Activated CD8-positive, alpha-beta memory T cell treated with anti-CD3 and anti-CD28 coated beads, Interleukin-2, amount 50 U/mL, for 1 hour (primary cell): ENCODE measurements at regions not wholly inside any gene's neighbourhood (a gene's known extent, or its start where the extent isn't known, plus 50 kb on each side); places are given as distances from the start of the nearest gene placed in this dataset.

Experiments
- DNase-seq: peaks from one replicate; pipeline ENCODE4 v3.0.0-alpha.2; 2020; ENCODE audit errors: extremely low read depth

DNA sequence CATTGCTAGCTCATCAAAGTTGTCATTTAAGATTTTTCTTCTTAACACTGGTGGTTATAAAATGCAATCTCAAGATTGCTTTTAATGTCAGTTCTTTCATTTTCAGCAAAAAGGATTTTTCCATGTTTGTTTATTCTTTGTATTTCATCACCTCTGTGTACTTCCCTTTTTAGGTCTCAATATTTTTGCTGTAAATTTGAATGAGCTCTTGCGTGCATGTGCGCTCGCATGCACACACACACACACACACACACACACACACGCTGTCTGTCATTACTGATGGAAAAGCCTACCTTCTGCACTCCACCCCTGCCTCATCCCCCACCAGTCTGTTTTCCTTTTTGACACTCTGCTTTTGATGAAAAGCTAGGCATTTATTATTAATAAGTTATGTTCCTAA, 85.3 kb upstream of the FYN start:
- no peak for DNase-seq

DNA sequence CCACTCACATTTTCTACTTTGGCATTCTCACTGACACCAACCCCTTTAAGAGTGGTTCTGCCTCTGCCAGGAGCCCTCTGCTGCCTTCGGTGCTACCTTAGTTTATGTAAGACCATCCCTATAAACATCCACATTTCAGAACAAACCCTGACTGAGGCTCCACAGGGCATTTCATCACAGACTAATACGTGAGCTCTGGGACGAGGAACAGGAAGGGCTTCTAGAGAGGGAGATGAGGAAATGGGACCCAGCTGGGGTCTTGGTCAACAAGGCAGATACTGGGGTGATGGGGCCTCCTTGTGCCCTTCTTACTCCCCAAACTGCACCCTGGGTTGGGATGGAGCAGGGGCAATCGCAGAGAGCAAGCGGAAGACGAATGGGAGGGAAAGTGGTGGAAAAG, 86.5 kb upstream of the FYN start:
- no peak for DNase-seq

DNA sequence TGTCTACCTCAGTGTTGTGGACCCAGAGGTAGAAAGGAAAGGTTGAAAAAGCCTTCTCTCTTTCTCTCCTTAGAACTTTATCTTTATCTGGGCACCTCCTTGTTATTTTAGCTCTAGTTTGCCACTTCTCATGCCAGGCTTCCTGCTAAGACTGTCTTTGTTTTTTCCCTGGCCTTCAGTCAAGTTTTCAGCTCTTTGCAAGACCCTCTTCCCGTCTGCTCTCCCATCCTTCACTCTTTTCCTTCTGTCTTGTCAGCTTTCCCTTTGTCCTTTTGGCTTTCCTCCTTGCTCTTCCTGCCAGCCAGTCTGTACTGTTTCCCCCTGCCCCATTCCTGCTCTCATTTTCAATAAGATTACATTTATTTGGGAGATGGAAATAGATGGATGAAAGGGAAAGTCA, 86.8 kb upstream of the CCN6 start:
- no peak for DNase-seq

DNA sequence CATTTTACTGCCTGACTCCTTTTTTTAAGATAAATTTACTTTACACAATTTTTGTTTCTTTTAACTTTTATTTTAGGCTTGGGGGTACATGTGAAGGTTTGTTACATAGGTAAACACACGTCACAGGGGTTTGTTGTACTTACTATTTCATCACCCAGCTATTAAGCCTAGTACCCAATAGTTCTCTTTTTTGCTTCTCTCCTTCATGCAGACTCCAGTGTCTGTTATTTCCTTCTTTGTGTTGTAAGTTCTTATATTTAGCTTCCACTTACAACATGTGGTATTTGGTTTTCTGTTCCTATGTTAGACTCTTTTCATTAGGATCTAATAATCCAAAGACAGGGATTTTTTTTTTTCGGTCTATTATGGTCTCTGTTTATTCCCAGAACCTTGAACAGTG, 83.5 kb upstream of the CCN6 start:
- DNase-seq: no peak

DNA sequence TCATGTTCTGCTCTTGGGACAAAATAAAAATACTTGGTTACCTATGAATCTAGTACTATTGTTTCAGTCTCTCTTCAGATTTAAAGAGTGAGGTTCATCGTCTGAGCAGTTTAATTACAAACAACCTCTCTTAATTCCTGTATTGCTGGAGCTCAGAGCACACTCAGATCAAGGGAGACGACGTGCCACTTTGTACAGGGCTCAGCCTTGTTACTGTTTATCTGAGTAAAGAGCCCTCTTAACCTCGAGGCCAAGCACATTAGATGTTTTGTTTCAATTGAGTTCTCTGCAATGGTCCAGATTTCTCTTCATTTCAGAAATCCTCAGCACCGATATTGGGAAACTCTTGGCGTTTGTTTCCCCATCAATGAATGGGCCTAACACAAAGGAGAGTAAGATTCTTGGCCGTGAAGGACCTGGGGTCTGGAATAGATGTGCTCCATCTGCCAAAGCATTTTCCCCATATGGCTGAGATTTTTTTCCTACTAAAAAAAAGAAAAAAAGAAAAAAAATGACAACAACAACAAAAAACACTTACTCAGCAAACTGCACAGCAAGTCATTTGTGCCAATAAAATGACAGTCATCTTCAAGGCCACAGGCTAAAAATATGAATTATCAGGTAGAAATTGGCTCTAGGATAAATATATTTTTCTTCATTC, 82.6 kb upstream of the CCN6 start:
- no peak for DNase-seq

DNA sequence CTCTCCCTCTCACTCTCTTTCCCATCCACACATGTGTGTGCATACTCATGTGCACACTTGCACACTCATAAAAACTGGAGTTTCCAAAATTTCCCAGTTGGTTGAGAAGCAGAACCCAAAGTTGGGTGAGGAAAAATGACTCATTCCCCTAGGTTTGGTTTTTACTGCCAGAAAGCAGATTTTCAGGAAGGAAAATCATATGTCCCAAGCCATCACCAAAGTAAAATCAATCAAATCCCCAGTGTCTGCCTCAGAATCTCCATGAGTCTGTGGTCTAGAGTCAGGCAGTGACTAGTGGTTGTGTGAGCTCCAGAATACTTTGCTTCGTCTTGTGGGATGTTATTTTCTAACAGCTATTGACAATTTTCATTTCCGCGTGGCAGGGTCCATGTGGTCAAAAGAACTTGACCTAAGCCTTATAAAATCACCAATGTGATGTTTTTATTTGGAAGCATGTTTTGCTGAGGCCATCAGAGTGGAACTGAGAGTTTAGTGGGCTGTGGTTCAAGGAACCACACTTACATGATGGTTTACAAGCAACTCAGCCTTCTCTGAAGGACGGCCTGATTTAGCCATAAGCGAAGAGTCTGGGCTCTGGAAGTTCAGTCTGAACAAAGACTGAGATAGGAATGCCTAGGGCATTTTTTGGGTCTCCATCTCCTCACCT, 81.9 kb upstream of the CCN6 start:
- DNase-seq: no peak

DNA sequence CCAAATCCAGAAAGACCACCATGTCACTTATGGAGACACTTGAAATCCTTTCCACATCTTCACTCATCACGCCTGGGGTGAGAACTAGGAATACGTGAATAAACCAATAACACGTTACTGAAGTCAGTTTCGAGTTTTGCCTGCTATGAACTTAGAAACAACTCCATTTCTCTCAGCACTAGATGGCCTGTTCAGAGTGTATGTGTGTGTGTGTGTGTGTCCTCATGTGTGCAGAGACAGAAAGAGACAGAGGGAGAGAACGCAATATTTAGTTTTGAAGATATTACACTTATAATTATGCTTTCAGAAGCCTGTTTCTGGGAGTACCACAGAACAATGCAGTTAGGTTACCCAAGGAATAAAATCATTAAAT, 81.2 kb upstream of the CCN6 start:
- no peak for DNase-seq

DNA sequence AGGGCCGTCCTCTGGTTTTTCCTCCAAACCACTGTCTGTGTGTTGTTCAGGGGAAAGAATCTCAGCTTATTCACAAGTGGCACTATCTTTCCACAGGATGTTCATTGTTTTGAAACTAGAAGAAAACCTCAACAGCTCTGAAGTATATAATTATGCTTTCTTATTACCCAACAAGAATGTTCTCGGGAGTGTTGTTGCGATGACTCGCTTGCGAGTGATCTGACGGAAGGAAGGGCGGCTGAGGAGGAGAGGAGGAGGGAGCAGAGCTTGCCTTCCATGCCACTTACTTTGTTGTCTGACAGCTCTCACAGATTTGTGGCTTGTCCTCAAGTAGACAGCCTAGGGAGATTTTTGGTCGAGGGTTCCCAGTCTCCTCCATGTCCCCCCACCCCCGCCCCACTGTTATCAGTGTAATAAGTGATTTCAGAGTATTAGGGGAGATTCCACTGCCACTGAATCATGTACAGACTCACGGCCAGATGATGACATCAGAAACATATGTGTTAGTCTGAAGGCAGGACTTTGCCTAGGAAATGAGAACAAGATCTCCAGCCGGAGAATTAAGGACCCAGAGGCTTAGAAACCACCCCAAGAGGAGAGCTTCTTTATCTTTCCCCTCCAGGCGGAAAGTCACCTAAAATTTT, 80.7 kb upstream of the CCN6 start:
- DNase-seq: peak; percentile 70

DNA sequence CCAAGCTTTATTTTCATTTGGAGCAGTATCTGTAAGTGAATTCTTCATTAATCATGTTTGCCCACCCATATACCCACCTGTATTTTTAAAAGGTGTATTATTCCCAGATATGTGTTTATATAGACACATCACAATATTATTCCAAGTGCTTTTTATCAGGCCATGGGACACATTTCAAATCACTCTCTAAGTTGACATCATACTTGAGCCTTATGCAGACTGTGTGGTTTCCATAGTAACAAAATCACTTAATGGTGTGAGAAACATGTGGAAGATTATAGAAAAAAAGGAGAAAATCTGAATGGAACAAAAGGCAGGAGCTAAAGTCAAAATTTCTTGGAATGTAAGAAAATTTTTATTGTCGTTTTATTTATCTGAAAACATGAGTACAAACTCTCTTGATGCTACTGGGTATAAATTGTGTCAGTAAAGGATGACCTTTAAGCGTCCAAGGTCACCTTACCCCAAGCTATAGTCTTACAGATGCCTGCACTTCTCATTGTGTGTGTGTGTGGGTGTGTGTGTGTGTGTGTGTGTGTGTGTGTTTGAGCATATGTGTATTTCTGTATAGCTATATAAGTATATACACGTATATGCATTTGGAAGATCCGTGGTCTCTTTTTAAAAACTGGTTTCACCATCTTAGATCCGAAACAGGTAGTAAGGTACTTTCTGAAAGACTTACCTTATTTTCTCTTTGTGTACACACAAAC, 79.8 kb upstream of the CCN6 start:
- DNase-seq: no peak

DNA sequence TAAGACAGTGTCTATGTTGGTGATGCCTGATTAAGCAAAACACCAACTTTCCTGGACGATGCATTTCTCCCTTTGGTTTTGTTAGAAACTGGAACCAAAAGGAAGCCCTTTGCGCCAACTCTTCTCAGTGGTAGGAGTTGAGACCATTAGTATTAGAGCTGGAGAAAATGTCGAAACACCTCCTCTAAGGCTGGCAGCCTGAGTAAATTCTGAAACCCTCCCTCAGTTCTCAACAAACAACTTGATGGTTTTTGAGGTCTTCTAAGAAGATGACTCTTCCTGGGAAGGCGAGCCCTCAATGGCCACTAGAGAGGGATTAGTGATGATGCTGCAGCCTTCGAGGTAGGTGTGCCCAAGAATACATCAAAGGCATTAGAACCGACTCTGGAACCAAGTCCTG, 78.4 kb upstream of the CCN6 start:
- no peak for DNase-seq

DNA sequence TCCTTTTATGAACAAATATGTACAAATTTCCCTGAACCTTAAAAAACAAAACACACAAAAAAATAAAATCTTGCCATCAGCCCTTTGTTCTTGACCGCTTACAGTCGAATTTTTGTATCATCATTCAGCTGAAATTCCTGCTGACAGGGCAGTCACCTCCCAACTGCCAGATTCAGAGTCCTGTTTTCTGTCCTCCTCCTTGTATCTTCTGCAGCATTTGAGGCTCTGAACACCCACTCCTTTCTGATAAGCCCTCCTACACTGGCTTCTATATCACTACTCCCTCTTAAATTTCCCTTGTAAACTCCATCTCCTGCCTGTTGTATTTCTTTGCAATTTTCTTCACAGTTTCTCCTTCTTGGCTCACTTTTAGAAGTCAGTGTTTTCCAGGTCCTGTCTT, 77.8 kb upstream of the CCN6 start:
- DNase-seq: no peak

DNA sequence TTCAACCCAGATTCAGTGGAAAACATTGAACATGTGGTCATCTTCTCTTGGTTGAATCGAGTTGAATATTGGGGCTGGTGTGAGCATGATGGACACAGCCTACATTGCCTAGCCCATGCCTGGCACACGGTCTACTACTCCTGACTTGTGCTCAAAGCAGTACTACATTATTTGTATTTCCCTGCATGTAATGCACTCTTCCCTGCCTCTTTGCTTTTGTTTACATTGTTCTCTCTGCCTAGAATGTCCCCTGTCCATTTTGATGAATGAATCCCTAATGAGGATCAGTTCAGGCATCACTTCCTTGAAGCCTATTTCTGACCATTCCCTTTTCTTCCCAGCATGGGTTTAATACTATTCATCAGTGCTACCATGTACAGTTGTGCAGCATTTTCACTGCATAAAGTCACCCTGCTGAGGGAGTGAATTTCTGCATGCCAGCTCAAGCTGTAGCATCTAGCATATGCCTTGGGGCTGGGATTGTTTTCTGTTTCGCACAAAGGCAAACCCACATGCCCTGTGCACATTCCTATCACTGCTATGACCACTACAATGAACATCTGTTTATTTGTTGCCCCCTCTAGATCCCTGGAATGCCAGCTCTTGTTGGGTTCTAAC, 75.3 kb upstream of the CCN6 start:
- no peak for DNase-seq

DNA sequence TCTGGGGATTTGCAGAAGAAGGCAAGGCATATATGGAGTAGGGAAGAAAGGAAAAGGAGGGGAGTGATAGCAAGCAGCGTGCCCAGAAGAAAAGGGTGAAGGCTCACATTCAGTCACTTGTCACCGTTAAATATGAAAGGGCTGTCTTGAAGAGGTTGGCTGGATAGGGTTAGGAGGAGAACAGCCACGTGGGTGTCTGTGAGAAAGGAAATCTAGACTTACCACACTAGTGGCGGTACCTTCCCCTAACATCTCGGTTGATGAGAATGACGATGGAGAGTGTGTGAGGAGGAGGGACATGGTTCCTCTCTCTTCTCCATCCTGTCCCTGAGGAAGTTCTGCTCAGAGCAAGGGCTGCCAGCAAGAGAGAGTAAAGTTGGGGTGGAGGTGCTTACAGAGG, 74.3 kb upstream of the CCN6 start:
- no peak for DNase-seq

DNA sequence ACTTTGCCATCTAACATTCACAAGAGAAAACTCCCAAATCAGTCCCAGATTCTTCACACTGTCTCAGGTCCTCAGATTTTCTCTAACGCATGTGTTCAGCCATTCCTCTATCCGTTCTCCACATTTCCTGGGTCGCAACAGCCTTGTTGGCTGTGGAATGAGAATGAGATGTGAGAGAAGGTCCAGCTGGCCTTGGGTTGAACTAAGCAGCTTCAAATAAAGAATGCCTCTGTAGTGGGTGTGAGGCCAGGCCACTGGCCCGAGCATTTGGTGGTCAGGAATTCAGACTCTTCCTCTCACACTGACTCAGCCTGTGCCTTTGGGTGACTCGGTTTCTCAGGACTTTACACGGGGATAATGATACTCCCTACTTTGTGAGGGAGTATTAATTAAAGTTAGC, 73.8 kb upstream of the CCN6 start:
- DNase-seq: no peak

DNA sequence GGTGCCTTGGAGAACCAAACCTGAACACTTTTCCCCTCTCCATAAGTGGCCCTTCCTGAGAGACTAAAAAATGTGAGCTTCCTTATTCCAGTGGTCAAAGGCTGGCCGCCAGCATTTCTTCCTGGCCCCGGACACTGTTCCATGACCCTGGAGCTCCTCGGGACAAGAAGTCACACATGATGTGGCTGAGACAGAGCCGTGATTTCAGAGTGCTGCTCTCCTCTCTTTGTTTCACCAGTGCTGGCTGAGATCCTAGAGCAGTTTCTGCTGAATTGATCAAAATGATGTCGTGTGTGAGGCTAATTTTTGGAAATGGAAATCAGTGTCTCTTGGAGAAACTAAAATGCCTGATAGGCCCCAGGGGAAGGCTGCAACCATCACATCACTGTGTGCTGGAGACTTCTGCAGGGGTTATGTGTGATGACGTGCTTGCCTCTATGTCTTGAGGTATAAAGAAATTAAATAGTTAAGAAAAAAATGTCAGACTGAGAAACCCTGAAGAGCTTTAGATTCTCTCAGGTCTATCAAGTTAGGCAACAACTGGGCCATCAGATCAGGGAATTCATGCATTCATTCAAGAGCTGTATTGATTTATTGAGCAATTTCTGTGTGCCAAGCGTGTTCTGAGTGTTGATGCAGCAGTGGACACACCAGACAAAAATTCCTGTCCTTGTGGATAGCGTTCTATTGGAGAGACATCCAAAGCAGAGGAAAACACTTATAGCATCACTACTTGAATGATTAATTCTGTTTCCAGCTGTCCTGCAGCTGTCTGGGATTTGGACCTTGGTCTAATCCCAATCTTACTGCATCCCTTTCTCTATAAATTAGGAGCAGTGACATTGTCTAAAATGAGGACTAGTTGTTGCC, 72.7 kb upstream of the CCN6 start:
- no peak for DNase-seq

DNA sequence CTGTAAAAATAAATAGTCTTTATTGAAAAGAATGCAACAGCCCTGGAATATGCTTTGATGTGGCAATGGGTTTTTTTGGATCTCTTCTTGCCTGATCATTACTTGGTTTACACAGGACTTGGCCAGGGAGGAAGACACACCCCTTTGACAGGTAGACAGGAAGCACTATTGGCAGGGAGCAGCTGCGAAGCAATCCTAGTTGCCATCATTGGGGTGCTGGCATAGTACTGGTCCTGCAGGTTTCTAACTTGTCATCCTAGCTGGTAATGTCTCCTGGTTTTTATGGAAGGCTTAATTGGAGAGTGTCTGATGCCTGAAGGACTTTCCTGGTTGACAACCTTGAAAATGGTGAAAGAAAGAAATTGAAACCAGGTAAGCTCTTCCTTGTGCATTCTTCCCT, 71.2 kb upstream of the CCN6 start:
- no peak for DNase-seq

DNA sequence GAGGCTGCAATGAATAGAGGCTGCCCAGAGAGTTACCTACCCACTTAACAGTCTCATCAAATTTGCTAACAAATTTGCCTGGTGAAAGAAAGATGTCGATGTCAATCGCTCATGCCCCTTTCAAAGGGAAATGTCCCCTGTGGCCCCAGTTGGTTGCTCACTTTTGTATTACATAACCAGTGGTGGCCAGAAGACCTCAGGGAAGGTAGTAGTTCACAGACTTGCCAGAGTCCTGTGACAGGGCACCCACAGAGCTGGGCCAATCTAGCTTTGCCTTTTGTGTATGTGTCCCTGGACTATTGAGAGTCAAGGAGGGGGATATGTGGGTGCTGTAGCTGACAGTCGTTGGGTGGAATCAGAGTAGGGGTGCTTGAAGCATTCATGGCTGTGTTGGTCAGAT, 70.7 kb upstream of the CCN6 start:
- no peak for DNase-seq

DNA sequence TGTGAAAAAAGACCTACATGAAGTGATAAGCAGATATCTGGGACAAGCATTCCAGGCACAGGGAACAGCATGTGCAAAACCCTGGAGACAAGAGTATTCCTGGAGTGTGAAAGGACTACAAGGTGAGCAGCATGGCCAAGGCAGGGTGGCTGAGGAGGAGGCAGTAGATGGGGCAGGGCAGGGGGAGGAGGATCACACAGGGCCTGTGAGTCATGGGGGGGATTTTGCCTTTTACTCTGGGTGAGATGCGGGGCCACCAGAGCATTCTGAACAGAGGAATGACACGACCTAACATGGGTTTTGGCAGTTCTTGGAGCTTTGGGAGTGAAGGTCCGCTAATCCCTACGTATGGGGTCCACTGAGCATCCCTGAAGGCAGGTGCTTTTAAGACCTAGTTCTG, 69.8 kb upstream of the CCN6 start:
- no peak for DNase-seq

DNA sequence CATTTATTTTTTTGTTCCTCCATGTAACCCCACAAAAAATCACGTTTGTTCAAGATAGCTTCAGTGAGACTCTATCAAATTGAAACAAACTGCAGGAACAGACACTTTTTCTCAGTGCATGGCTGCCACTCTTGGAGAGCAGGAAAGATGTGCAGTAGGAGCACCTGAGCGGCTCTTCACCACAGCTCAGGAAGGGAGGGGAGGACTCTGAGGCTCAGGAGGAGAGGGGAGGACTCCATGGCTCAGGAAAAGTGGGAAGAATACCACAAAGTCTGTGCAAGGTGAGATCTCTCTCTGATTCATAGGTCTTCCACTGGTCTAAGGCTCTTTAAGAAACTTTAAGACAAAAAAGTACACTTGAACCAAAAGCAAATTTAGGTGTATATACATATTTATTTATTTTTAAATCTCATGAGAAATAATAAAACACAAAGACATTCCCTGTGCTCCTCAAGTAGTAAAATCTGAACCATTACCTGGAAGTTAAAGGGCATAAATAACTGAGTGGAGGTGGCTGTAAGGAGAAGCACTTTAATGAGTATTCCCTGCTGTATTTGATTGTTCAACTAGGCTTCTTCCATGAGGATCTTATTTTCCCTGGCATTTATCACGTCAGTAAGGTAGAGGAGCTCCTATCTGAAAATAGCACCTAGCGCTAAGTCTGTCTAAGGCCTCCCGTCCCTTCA, 69.2 kb upstream of the CCN6 start:
- DNase-seq: no peak

DNA sequence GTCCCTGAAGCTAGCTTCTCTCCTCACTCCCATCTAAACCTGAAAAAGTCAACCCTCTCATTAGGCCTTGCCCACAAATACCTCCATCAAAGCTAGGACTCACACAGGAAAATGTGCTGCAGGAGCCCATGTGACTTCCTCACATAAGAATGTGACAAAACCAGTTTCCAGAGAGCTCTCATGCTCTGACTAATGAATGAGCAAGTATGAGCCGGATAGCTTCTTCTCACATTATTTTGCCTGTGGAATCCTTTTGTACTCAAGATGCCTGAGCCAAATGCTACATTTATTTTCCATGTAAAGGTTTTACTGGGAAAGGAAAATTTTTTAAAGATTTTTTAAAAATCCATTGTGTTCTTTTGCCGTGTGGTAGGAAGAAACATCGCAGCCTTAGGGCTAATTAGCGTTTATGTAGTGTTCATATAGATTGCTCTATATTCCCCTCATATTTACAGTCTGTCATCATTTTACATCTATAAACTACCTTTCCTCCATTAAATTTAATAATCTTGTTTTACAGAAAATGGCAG, 68.6 kb upstream of the CCN6 start:
- peak; percentile 21 for DNase-seq

DNA sequence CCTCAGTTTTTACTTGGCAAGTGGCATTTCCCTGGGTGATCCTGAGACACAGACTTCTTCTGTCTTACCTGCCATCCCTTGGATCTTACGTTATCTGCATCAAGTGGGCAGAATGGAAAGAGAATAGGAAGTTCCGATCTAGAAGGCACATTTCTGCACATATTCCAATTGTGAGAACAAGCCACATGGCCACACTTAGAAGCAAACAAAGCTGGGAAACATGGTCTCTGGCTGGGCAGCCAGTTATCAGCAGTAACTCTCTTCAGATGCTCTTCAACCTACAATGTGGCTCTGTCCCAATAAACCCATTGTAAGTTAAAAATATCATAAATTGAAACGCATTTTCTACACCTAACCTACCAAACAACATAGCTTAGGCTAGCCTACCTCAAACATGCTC, 67.3 kb upstream of the CCN6 start:
- no peak for DNase-seq
